Neural cell (in vitro differentiated cells): ENCODE measurements at regions not wholly inside any gene's neighbourhood (a gene's known extent, or its start where the extent isn't known, plus 50 kb on each side); places are given as distances from the start of the nearest gene placed in this dataset.

Source experiments
- H2AFZ ChIP-seq: fragments of 200-600, 300-800 bp; sonication (generic), shearing (Covaris generic); 2 replicates; pipeline ENCODE4 v1.6.0; 2014; ENCODE audit warnings: low read depth, mild to moderate bottlenecking, antibody characterized with exemption, low read length, moderate library complexity
- H3F3A ChIP-seq: fragments of 200-600 bp; shearing (Covaris generic); 2 replicates; pipeline ENCODE4 v1.6.1; 2016; ENCODE audit warnings: mild to moderate bottlenecking, moderate library complexity, mixed read lengths, antibody characterized with exemption, low read length; ENCODE audit not compliant: insufficient read depth, poor library complexity, severe bottlenecking
- H3K27ac ChIP-seq: fragments of 200-600, 300-800 bp; sonication (generic), shearing (Covaris generic); 2 replicates; pipeline ENCODE4 v1.5.1; 2014; ENCODE audit warnings: mild to moderate bottlenecking, low read length, moderate library complexity
- H3K27me3 ChIP-seq: fragments of 300-800, 200-600 bp; sonication (generic), shearing (Covaris generic); 2 replicates; pipeline ENCODE4 v1.6.0; 2014; ENCODE audit warnings: mild to moderate bottlenecking, low read depth, low read length, moderate library complexity; ENCODE audit not compliant: insufficient read depth
- H3K36me3 ChIP-seq: fragments of 300-800, 200-600 bp; sonication (generic), shearing (Covaris generic); 2 replicates; pipeline ENCODE4 v1.5.1; 2014; ENCODE audit warnings: mild to moderate bottlenecking, antibody characterized with exemption, low read length, moderate library complexity; ENCODE audit not compliant: insufficient read depth
- H3K4me2 ChIP-seq: fragments of 300-800, 200-600 bp; sonication (generic), shearing (Covaris generic); 2 replicates; pipeline ENCODE4 v1.6.0; 2014; ENCODE audit warnings: mild to moderate bottlenecking, low read length
- H3K4me3 ChIP-seq: fragments of 300-800, 200-600 bp; sonication (generic), shearing (Covaris generic); 2 replicates; pipeline ENCODE4 v1.5.1; 2014; ENCODE audit warnings: mild to moderate bottlenecking, low read length, moderate library complexity
- H3K79me2 ChIP-seq: fragments of 200-600 bp; shearing (Covaris generic); replicated peaks from 2 replicates; pipeline ENCODE4 v1.6.0; 2014; ENCODE audit warnings: mild to moderate bottlenecking, low read length, moderate library complexity; ENCODE audit not compliant: insufficient read depth
- H3K9ac ChIP-seq: fragments of 300-800, 200-600 bp; sonication (generic), shearing (Covaris generic); 2 replicates; pipeline ENCODE4 v1.6.1; 2016; ENCODE audit warnings: mild to moderate bottlenecking, low read length, mixed read lengths
- H3K9me2 ChIP-seq: fragments of 200-600 bp; shearing (Covaris generic); 2 replicates; pipeline ENCODE4 v1.6.1; 2016; ENCODE audit warnings: mild to moderate bottlenecking, low read length, mixed read lengths; ENCODE audit not compliant: insufficient read depth
- H3K9me3 ChIP-seq: fragments of 200-600, 300-800 bp; sonication (generic), shearing (Covaris generic); 2 replicates; pipeline ENCODE4 v1.6.1; 2016; ENCODE audit warnings: mild to moderate bottlenecking, mixed run types, low read length, moderate library complexity, mixed read lengths
- H4K20me1 ChIP-seq: fragments of 200-600 bp; shearing (Covaris generic); 2 replicates; pipeline ENCODE4 v1.6.1; 2016; ENCODE audit warnings: mild to moderate bottlenecking, mixed run types; ENCODE audit not compliant: insufficient read depth
- EP300 ChIP-seq: fragments of 450-650 bp; conservative IDR thresholded peaks from 2 replicates; pipeline ENCODE4 v1.6.1; 2014; ENCODE audit warnings: antibody characterized with exemption, mild to moderate bottlenecking, moderate library complexity; ENCODE audit not compliant: poor library complexity, severe bottlenecking
- EZH2 ChIP-seq: fragments of 200-600, 300-800 bp; shearing (Covaris generic), sonication (generic); IDR thresholded peaks from 2 replicates; pipeline ENCODE4 v1.6.1; 2014; ENCODE audit warnings: antibody characterized with exemption, low read length, borderline replicate concordance, mild to moderate bottlenecking; ENCODE audit not compliant: insufficient read depth, poor library complexity, severe bottlenecking
- MXI1 ChIP-seq: fragments of 450-650 bp; conservative IDR thresholded peaks from 2 replicates; pipeline ENCODE4 v1.6.1; 2014; ENCODE audit warnings: antibody characterized with exemption, mild to moderate bottlenecking; ENCODE audit not compliant: poor library complexity, severe bottlenecking
- POLR2AphosphoS5 ChIP-seq: IDR thresholded peaks from 2 replicates; pipeline ENCODE4 v1.6.1; 2012
- RAD21 ChIP-seq: fragments of 450-650 bp; conservative IDR thresholded peaks from 2 replicates; pipeline ENCODE4 v1.6.1; 2014; ENCODE audit warnings: antibody characterized with exemption, mild to moderate bottlenecking, moderate library complexity
- REST ChIP-seq: IDR thresholded peaks from 2 replicates; pipeline ENCODE4 v1.6.1; 2012; ENCODE audit warnings: borderline replicate concordance
- SMC3 ChIP-seq: fragments of 450-650 bp; conservative IDR thresholded peaks from 2 replicates; pipeline ENCODE4 v1.6.1; 2014; ENCODE audit warnings: antibody characterized with exemption, mild to moderate bottlenecking, moderate library complexity; ENCODE audit not compliant: poor library complexity
- TAF1 ChIP-seq: IDR thresholded peaks from 2 replicates; pipeline ENCODE4 v1.6.1; 2012; ENCODE audit warnings: low read depth
- TF ChIP-seq, protein P1 (sequence below): fragments of 450-650 bp; IDR thresholded peaks from 2 replicates; pipeline ENCODE4 v1.5.1; 2014; ENCODE audit warnings: antibody characterized with exemption, mild to moderate bottlenecking, moderate library complexity; ENCODE audit not compliant: poor library complexity, severe bottlenecking

GRCh38 chr4:26030780-26031179 lies 116.8 kb downstream of the SMIM20 start:
- H3K79me2 ChIP-seq: no peaks in the 10 kb centered on the region
- no peaks in the 10 kb centered on the region for H3K9me2 ChIP-seq
- H3K36me3 ChIP-seq: no peaks in the 10 kb centered on the region
- no peak overlapping the region for H3K27ac ChIP-seq
- TF ChIP-seq POLR2AphosphoS5 (no peak), EP300 (no peak), RAD21 (no peak), REST (no peak), EZH2 (no peak), TAF1 (no peak), SMC3 (no peak), MXI1 (no peak)
- TF ChIP-seq, protein P1, sequence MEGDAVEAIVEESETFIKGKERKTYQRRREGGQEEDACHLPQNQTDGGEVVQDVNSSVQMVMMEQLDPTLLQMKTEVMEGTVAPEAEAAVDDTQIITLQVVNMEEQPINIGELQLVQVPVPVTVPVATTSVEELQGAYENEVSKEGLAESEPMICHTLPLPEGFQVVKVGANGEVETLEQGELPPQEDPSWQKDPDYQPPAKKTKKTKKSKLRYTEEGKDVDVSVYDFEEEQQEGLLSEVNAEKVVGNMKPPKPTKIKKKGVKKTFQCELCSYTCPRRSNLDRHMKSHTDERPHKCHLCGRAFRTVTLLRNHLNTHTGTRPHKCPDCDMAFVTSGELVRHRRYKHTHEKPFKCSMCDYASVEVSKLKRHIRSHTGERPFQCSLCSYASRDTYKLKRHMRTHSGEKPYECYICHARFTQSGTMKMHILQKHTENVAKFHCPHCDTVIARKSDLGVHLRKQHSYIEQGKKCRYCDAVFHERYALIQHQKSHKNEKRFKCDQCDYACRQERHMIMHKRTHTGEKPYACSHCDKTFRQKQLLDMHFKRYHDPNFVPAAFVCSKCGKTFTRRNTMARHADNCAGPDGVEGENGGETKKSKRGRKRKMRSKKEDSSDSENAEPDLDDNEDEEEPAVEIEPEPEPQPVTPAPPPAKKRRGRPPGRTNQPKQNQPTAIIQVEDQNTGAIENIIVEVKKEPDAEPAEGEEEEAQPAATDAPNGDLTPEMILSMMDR: no peak
- H3K4me2 ChIP-seq: no peak overlapping the region
- no peak overlapping the region for H3K4me3 ChIP-seq
- no peaks in the 10 kb centered on the region for H3F3A ChIP-seq
- H3K27me3 ChIP-seq: no peaks in the 10 kb centered on the region
- H2AFZ ChIP-seq: no peak overlapping the region
- H3K9ac ChIP-seq: no peak overlapping the region
- H4K20me1 ChIP-seq: no peaks in the 10 kb centered on the region
- H3K9me3 ChIP-seq: no peaks in the 10 kb centered on the region

DNA sequence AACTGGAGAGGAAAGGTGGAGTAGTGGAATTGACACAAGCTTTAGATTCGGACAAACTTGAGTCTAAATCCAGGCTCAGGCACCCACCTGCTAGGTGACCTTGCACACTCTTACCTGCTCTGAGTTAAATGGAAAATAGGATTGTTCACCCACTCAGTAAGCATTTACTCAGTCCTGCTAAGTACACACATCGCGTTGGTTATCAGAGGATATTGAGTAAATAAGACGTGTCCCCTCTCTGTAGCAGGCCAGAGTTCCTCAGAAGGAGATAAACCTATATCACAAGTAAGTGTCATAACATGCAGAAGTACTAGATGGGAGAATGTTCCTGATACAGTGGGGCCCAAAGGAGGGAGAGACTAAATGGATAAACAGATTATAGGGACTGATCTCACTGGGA lies 117.7 kb downstream of the SMIM20 start:
- Histone ChIP-seq H3K4me3 (no peak overlapping the region), H3F3A (no peaks in the 10 kb centered on the region), H3K9me2 (no peaks in the 10 kb centered on the region), H3K27me3 (no peaks in the 10 kb centered on the region), H3K4me2 (no peak overlapping the region), H2AFZ (no peak overlapping the region), H3K36me3 (no peaks in the 10 kb centered on the region), H3K79me2 (no peaks in the 10 kb centered on the region), H3K27ac (no peak overlapping the region), H3K9ac (no peak overlapping the region), H4K20me1 (no peaks in the 10 kb centered on the region), H3K9me3 (no peaks in the 10 kb centered on the region)
- TF ChIP-seq POLR2AphosphoS5: no peak
- no peak for TF ChIP-seq TAF1

- H3K4me3 ChIP-seq: no peak overlapping the region
- no peaks in the 10 kb centered on the region for H3K27me3 ChIP-seq
- H3K9me2 ChIP-seq: no peaks in the 10 kb centered on the region
- no peak overlapping the region for H2AFZ ChIP-seq
- no peaks in the 10 kb centered on the region for H3K9me3 ChIP-seq
- no peak overlapping the region for H3K27ac ChIP-seq
- no peak for TF ChIP-seq MXI1
- no peak for TF ChIP-seq EZH2
- no peak for TF ChIP-seq RAD21
- no peak for TF ChIP-seq TAF1
- no peak for TF ChIP-seq REST
- TF ChIP-seq POLR2AphosphoS5: no peak
- no peak for TF ChIP-seq EP300
- H4K20me1 ChIP-seq: no peaks in the 10 kb centered on the region
- H3K79me2 ChIP-seq: no peaks in the 10 kb centered on the region
- H3K36me3 ChIP-seq: no peaks in the 10 kb centered on the region
- no peak overlapping the region for H3K4me2 ChIP-seq
- H3F3A ChIP-seq: no peaks in the 10 kb centered on the region
- no peak overlapping the region for H3K9ac ChIP-seq
Measured at GRCh38 chr4:26032142-26032541, 118.1 kb downstream of the SMIM20 start.
